ENCODE measurements at regions not wholly inside any gene's neighbourhood (a gene's known extent, or its start where the extent isn't known, plus 50 kb on each side); places are given as distances from the start of the nearest gene placed in this dataset.

DNA sequence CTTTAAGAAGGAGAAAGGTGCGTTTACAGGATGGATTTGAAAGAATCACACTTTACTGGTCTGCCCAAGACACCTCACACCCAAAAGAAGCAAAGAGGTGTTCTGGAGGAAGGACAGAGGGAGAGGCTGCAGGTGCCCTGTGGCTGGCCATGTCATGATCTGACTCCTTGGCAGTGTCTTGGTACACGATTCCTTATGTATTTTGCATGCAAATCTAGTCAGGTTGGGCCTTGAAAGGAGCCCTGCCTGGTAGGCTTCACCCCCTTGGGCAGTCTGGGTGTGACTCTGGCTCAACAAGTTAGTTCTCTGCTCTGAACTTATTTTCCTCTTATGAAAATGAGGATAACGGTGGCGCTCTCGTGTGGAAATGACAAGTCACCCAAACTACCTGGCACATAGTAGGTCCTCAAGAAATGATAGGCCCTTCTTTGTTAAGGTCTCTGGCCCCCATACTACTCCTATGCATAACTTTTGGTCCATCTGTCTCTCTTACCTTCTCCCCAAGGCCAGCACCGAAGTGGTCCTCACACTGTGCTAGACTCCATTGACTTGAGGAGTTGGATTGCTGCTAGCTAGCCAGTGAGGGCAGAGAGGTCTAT, 212.5 kb downstream of the SEMA6A start:
- DNase-seq (ENCODE audit: low spot score) = no peak

GRCh38 chr5:116361171-116361967, 213.3 kb downstream of the SEMA6A start:
- DNase-seq (ENCODE audit: low spot score) = peak; percentile 61

DNA sequence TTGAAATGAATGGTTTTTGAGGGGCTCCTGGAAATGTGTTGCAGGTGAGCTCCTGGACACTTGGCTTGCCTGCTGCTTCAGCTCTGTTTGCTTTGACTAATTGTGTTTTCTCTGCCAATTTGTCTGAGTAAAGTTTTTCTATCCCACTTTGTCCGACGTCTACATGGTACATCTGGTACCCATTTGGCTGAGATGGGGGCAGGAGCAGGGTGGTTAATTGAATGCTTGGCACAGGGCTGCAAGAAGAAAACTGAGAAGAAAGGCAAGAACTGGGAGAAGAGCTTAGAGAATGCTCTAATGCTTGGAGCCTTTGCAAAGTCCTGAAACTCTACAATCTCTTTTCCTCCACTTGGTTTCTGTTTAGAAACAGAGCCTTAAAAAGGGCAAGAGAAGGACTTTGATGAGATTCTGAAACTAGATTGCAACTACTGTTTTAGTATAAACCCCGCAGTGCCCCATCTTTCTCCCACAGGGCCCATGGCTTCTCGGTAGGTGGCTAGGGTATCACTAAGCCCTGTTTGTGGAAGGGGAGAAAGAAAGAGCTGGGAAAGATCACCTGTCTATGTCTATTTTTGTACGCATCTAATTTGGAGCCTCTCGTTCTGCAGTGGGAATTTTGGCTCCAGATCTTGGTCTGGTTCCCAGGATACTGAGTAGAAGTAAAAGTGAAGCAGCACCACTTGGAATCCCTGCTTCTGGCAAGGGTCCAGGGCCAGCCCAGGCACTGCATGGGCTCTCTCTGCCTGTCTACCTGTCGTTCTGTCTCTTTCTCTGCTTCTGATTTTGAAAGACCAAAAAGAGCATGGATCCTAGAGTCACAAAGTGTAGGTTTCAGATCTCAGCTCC, 214.4 kb downstream of the SEMA6A start:
- DNase-seq (ENCODE audit: low spot score) = peak; percentile 32

GRCh38 chr5:116359592-116359991, 215.0 kb downstream of the SEMA6A start:
- DNase-seq (ENCODE audit: low spot score) = no peak

GRCh38 chr5:116358911-116359418, 215.7 kb downstream of the SEMA6A start:
- DNase-seq (ENCODE audit: low spot score) = no peak

GRCh38 chr5:116358015-116358523, 216.6 kb downstream of the SEMA6A start:
- DNase-seq (ENCODE audit: low spot score) = no peak

- DNase-seq (ENCODE audit: low spot score) = no peak
Measured at GRCh38 chr5:116355819-116356601, 218.6 kb downstream of the SEMA6A start.

- no peak for DNase-seq (ENCODE audit: low spot score)
Measured at GRCh38 chr5:116354699-116355098, 219.9 kb downstream of the SEMA6A start.

GRCh38 chr5:116347657-116348056, 227.0 kb downstream of the SEMA6A start:
- no peak for DNase-seq (ENCODE audit: low spot score)

DNA sequence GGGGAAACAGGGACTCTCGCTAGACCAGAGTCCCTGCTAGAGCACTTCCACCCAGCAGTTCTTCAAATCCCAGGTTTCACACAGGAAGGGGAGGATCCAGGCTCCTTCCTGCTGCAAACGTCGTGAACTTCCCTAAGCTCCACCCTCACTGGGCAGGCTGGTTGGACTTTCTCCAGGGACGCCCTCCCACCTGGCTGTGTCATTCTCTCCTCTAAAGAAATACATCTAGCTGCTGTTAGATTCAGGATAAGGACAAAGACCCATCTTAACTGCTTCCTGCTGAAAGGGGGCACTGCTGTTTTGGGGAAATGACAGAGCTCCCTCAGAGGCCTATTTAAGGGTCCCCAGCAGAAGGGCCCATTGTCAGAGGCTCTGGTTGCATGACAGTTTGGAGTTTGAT, 230.7 kb downstream of the SEMA6A start:
- DNase-seq (ENCODE audit: low spot score) = no peak

All from mucosa of gallbladder (tissue), 1 donor.